ENCODE measurements at regions not wholly inside any gene's neighbourhood (a gene's known extent, or its start where the extent isn't known, plus 50 kb on each side); places are given as distances from the start of the nearest gene placed in this dataset.

GRCh38 chr20:9949563-9949962 is 85.2 kb upstream of the ANKEF1 start:
- no peak for DNase-seq (ENCODE audit: low read depth)
- no peak for TF ChIP-seq MYC (IDR thresholded peaks at IDR 0.05; ENCODE audit: low read depth, low read length)
- no peak overlapping the region for H3K4me3 ChIP-seq (ENCODE audit: low read depth, low read length)

GRCh38 chr20:9945408-9945807 is 89.4 kb upstream of the ANKEF1 start:
- TF ChIP-seq MAX (IDR thresholded peaks at IDR 0.05; ENCODE audit: low read depth, low read length) = no peak
- TF ChIP-seq MYC (IDR thresholded peaks at IDR 0.05; ENCODE audit: low read depth, low read length) = no peak
- no peak for TF ChIP-seq CTCF (IDR thresholded peaks at IDR 0.05; ENCODE audit: low read depth, low read length)
- no peak for TF ChIP-seq POLR2A (IDR thresholded peaks at IDR 0.05; ENCODE audit: extremely low read depth, insufficient read length)
- no peak overlapping the region for H3K4me3 ChIP-seq (ENCODE audit: low read depth, low read length)
- DNase-seq (ENCODE audit: low read depth) = no peak

GRCh38 chr20:9942736-9943135 is 92.1 kb upstream of the ANKEF1 start:
- H3K4me3 ChIP-seq (ENCODE audit: low read depth, low read length) = no peak overlapping the region
- TF ChIP-seq MYC (IDR thresholded peaks at IDR 0.05; ENCODE audit: low read depth, low read length) (no peak), POLR2A (IDR thresholded peaks at IDR 0.05; ENCODE audit: extremely low read depth, insufficient read length) (no peak), MAX (IDR thresholded peaks at IDR 0.05; ENCODE audit: low read depth, low read length) (no peak), CTCF (IDR thresholded peaks at IDR 0.05; ENCODE audit: low read depth, low read length) (no peak)
- no peak for DNase-seq (ENCODE audit: low read depth)

GRCh38 chr20:9940329-9940728 is 94.5 kb upstream of the ANKEF1 start:
- no peak for DNase-seq (ENCODE audit: low read depth)
- TF ChIP-seq POLR2A (IDR thresholded peaks at IDR 0.05; ENCODE audit: extremely low read depth, insufficient read length) (no peak), MYC (IDR thresholded peaks at IDR 0.05; ENCODE audit: low read depth, low read length) (no peak), MAX (IDR thresholded peaks at IDR 0.05; ENCODE audit: low read depth, low read length) (no peak), CTCF (IDR thresholded peaks at IDR 0.05; ENCODE audit: low read depth, low read length) (no peak)
- H3K4me3 ChIP-seq (ENCODE audit: low read depth, low read length) = no peak overlapping the region

- TF ChIP-seq CTCF (IDR thresholded peaks at IDR 0.05; ENCODE audit: low read depth, low read length) = no peak
- no peak for TF ChIP-seq POLR2A (IDR thresholded peaks at IDR 0.05; ENCODE audit: extremely low read depth, insufficient read length)
- no peak for TF ChIP-seq MYC (IDR thresholded peaks at IDR 0.05; ENCODE audit: low read depth, low read length)
- TF ChIP-seq MAX (IDR thresholded peaks at IDR 0.05; ENCODE audit: low read depth, low read length) = no peak
- H3K4me3 ChIP-seq (ENCODE audit: low read depth, low read length) = no peak overlapping the region
- DNase-seq (ENCODE audit: low read depth) = no peak
These were observed 95.6 kb upstream of the ANKEF1 start for GRCh38 chr20:9939231-9939630.

- no peak for TF ChIP-seq MAX (IDR thresholded peaks at IDR 0.05; ENCODE audit: low read depth, low read length)
- no peak overlapping the region for H3K4me3 ChIP-seq (ENCODE audit: low read depth, low read length)
- no peak for DNase-seq (ENCODE audit: low read depth)
These were observed 96.4 kb upstream of the PAK5 start for GRCh38 chr20:9935285-9935684.

GRCh38 chr20:9930142-9930541 is 91.3 kb upstream of the PAK5 start:
- TF ChIP-seq MYC (IDR thresholded peaks at IDR 0.05; ENCODE audit: low read depth, low read length) (no peak), MAX (IDR thresholded peaks at IDR 0.05; ENCODE audit: low read depth, low read length) (no peak), POLR2A (IDR thresholded peaks at IDR 0.05; ENCODE audit: extremely low read depth, insufficient read length) (no peak), CTCF (IDR thresholded peaks at IDR 0.05; ENCODE audit: low read depth, low read length) (no peak)
- DNase-seq (ENCODE audit: low read depth) = no peak
- H3K4me3 ChIP-seq (ENCODE audit: low read depth, low read length) = no peak overlapping the region

Measured in NB4 (cell line).